ENCODE measurements at regions not wholly inside any gene's neighbourhood (a gene's known extent, or its start where the extent isn't known, plus 50 kb on each side); places are given as distances from the start of the nearest gene placed in this dataset.

GRCh38 chr6:79762370-79762769 lies 131.2 kb downstream of the SH3BGRL2 start (continued):
- TF ChIP-seq FOXP4 (CRISPR knock-in tag; IDR thresholded peaks at IDR 0.05): no peak
- TF ChIP-seq, protein P1, sequence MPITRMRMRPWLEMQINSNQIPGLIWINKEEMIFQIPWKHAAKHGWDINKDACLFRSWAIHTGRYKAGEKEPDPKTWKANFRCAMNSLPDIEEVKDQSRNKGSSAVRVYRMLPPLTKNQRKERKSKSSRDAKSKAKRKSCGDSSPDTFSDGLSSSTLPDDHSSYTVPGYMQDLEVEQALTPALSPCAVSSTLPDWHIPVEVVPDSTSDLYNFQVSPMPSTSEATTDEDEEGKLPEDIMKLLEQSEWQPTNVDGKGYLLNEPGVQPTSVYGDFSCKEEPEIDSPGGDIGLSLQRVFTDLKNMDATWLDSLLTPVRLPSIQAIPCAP (CRISPR knock-in tag; IDR thresholded peaks at IDR 0.05): no peak
- no peak for TF ChIP-seq ZNF416 (CRISPR knock-in tag; IDR thresholded peaks at IDR 0.05)
- TF ChIP-seq SP1 (CRISPR knock-in tag; conservative IDR thresholded peaks at IDR 0.05): no peak
- TF ChIP-seq CBFB (CRISPR knock-in tag; IDR thresholded peaks at IDR 0.05; ENCODE audit: low read depth): no peak
- no peak for TF ChIP-seq FOXK1 (CRISPR knock-in tag; IDR thresholded peaks at IDR 0.05)
- TF ChIP-seq JAZF1 (CRISPR knock-in tag; IDR thresholded peaks at IDR 0.05): no peak
- TF ChIP-seq, protein P2, sequence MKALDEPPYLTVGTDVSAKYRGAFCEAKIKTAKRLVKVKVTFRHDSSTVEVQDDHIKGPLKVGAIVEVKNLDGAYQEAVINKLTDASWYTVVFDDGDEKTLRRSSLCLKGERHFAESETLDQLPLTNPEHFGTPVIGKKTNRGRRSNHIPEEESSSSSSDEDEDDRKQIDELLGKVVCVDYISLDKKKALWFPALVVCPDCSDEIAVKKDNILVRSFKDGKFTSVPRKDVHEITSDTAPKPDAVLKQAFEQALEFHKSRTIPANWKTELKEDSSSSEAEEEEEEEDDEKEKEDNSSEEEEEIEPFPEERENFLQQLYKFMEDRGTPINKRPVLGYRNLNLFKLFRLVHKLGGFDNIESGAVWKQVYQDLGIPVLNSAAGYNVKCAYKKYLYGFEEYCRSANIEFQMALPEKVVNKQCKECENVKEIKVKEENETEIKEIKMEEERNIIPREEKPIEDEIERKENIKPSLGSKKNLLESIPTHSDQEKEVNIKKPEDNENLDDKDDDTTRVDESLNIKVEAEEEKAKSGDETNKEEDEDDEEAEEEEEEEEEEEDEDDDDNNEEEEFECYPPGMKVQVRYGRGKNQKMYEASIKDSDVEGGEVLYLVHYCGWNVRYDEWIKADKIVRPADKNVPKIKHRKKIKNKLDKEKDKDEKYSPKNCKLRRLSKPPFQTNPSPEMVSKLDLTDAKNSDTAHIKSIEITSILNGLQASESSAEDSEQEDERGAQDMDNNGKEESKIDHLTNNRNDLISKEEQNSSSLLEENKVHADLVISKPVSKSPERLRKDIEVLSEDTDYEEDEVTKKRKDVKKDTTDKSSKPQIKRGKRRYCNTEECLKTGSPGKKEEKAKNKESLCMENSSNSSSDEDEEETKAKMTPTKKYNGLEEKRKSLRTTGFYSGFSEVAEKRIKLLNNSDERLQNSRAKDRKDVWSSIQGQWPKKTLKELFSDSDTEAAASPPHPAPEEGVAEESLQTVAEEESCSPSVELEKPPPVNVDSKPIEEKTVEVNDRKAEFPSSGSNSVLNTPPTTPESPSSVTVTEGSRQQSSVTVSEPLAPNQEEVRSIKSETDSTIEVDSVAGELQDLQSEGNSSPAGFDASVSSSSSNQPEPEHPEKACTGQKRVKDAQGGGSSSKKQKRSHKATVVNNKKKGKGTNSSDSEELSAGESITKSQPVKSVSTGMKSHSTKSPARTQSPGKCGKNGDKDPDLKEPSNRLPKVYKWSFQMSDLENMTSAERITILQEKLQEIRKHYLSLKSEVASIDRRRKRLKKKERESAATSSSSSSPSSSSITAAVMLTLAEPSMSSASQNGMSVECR (CRISPR knock-in tag; IDR thresholded peaks at IDR 0.05; ENCODE audit: borderline replicate concordance): no peak
- TF ChIP-seq ZNF425 (CRISPR knock-in tag; conservative IDR thresholded peaks at IDR 0.05): no peak
- no peak for TF ChIP-seq MLX (CRISPR knock-in tag; IDR thresholded peaks at IDR 0.05)
- no peak for TF ChIP-seq HMGA2 (CRISPR knock-in tag; IDR thresholded peaks at IDR 0.05)
- TF ChIP-seq ELF4 (CRISPR knock-in tag; IDR thresholded peaks at IDR 0.05; ENCODE audit: low read depth): no peak

DNA sequence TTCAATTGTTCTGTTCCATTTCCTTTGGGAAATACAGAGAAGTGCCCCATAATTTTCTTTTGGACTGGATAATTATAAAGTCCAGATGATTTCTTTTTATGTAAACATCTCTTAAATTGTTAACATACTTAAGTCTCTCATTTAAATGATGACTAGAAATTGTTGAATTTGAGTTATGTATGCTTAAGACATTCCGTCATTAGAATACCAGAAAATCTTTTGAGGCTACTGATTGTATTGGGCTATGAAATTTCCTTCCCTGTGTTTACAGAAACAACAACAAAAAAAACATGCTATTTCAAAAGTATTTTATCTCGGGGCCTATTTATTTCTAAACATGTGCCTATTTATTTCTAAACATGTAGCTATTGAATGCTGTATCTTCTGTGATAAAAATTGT lies 125.4 kb downstream of the SH3BGRL2 start:
- CTCF ChIA-PET: no interaction called here
- H3K9me3 Mint-ChIP-seq: no peaks in the 10 kb centered on the region
- POLR2A ChIA-PET: no interaction called here
- H3K27ac Mint-ChIP-seq: no peak overlapping the region
- no peaks in the 10 kb centered on the region for H3K36me3 Mint-ChIP-seq
- DNase-seq (ENCODE audit: low spot score) (no peak), ATAC-seq (no peak)
- no peaks in the 10 kb centered on the region for H3K27me3 Mint-ChIP-seq (ENCODE audit: low read depth)
- H3K4me3 Mint-ChIP-seq: no peak overlapping the region
- TF ChIP-seq JUN (CRISPR knock-in tag; IDR thresholded peaks at IDR 0.05): no peak
- TF ChIP-seq TEAD4 (CRISPR knock-in tag; IDR thresholded peaks at IDR 0.05): no peak
- TF ChIP-seq HMGA2 (CRISPR knock-in tag; IDR thresholded peaks at IDR 0.05): no peak
- TF ChIP-seq TEAD1 (CRISPR knock-in tag; IDR thresholded peaks at IDR 0.05): no peak
- TF ChIP-seq, protein P3, sequence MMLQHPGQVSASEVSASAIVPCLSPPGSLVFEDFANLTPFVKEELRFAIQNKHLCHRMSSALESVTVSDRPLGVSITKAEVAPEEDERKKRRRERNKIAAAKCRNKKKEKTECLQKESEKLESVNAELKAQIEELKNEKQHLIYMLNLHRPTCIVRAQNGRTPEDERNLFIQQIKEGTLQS (CRISPR knock-in tag; conservative IDR thresholded peaks at IDR 0.05): no peak
- H3K4me1 Mint-ChIP-seq: peaks cover 2% of the 10 kb centered on the region
